ENCODE measurements at regions not wholly inside any gene's neighbourhood (a gene's known extent, or its start where the extent isn't known, plus 50 kb on each side); places are given as distances from the start of the nearest gene placed in this dataset.
"Not testable (repeated sequence)": the region's sequence is repeated elsewhere in the genome, so short reads cannot be mapped to it uniquely, and the experiment has no call there.

GRCh38 chr1:55305735-55306134 lies 90.6 kb upstream of the USP24 start:
- H3K9me3 Mint-ChIP-seq = no peaks in the 10 kb centered on the region
- H3K27me3 Mint-ChIP-seq (ENCODE audit: low read depth) = peaks cover 8% of the 10 kb centered on the region
- no peaks in the 10 kb centered on the region for H3K4me1 Mint-ChIP-seq (ENCODE audit: low read depth)
- H3K4me3 Mint-ChIP-seq = no peak overlapping the region
- no peaks in the 10 kb centered on the region for H3K36me3 Mint-ChIP-seq (ENCODE audit: low read depth)
- no peak overlapping the region for H3K27ac Mint-ChIP-seq

GRCh38 chr1:55304229-55304740 lies 89.1 kb upstream of the USP24 start:
- H3K4me3 Mint-ChIP-seq = no peak overlapping the region

GRCh38 chr1:55302972-55303371 lies 87.8 kb upstream of the USP24 start:
- H3K9me3 Mint-ChIP-seq = no peaks in the 10 kb centered on the region
- H3K4me1 Mint-ChIP-seq (ENCODE audit: low read depth) = no peaks in the 10 kb centered on the region
- H3K27ac Mint-ChIP-seq = no peak overlapping the region
- no peaks in the 10 kb centered on the region for H3K36me3 Mint-ChIP-seq (ENCODE audit: low read depth)
- no peak overlapping the region for H3K4me3 Mint-ChIP-seq
- H3K27me3 Mint-ChIP-seq (ENCODE audit: low read depth) = peaks cover 8% of the 10 kb centered on the region

More at GRCh38 chr1:55304229-55304740, 89.1 kb upstream of the USP24 start:
- Mint-ChIP-seq H3K27me3 (ENCODE audit: low read depth) (peaks cover 8% of the 10 kb centered on the region), H3K9me3 (no peaks in the 10 kb centered on the region), H3K36me3 (ENCODE audit: low read depth) (no peaks in the 10 kb centered on the region), H3K4me1 (ENCODE audit: low read depth) (no peaks in the 10 kb centered on the region), H3K27ac (no peak overlapping the region)

GRCh38 chr1:55301912-55302311 lies 86.7 kb upstream of the USP24 start:
- Mint-ChIP-seq H3K9me3 (no peaks in the 10 kb centered on the region), H3K27me3 (ENCODE audit: low read depth) (peaks cover 6% of the 10 kb centered on the region), H3K4me3 (no peak overlapping the region), H3K4me1 (ENCODE audit: low read depth) (no peaks in the 10 kb centered on the region), H3K36me3 (ENCODE audit: low read depth) (no peaks in the 10 kb centered on the region), H3K27ac (no peak overlapping the region)

- H3K27me3 Mint-ChIP-seq (ENCODE audit: low read depth) = peaks cover 4% of the 10 kb centered on the region
- H3K4me1 Mint-ChIP-seq (ENCODE audit: low read depth) = no peaks in the 10 kb centered on the region
- no peak overlapping the region for H3K27ac Mint-ChIP-seq
- H3K4me3 Mint-ChIP-seq = no peak overlapping the region
- no peaks in the 10 kb centered on the region for H3K36me3 Mint-ChIP-seq (ENCODE audit: low read depth)
- H3K9me3 Mint-ChIP-seq = no peaks in the 10 kb centered on the region
These were observed 85.8 kb upstream of the USP24 start for GRCh38 chr1:55300975-55301374.

GRCh38 chr1:55298167-55298894 lies 83.2 kb upstream of the USP24 start:
- no peaks in the 10 kb centered on the region for H3K4me1 Mint-ChIP-seq (ENCODE audit: low read depth)
- H3K4me3 Mint-ChIP-seq = no peak overlapping the region
- no peaks in the 10 kb centered on the region for H3K36me3 Mint-ChIP-seq (ENCODE audit: low read depth)
- peaks cover 3% of the 10 kb centered on the region for H3K9me3 Mint-ChIP-seq
- no peak overlapping the region for H3K27ac Mint-ChIP-seq
- H3K27me3 Mint-ChIP-seq (ENCODE audit: low read depth) = peaks cover 2% of the 10 kb centered on the region

- H3K36me3 Mint-ChIP-seq (ENCODE audit: low read depth); H3K27me3 Mint-ChIP-seq (ENCODE audit: low read depth); H3K27ac Mint-ChIP-seq; H3K4me1 Mint-ChIP-seq (ENCODE audit: low read depth); H3K9me3 Mint-ChIP-seq; H3K4me3 Mint-ChIP-seq: not testable (repeated sequence)
These were observed 81.1 kb upstream of the USP24 start for GRCh38 chr1:55296247-55296646.

- Mint-ChIP-seq H3K9me3 (no peaks in the 10 kb centered on the region), H3K27me3 (ENCODE audit: low read depth) (no peaks in the 10 kb centered on the region), H3K4me3 (no peak overlapping the region), H3K27ac (no peak overlapping the region), H3K36me3 (ENCODE audit: low read depth) (no peaks in the 10 kb centered on the region), H3K4me1 (ENCODE audit: low read depth) (peaks cover 4% of the 10 kb centered on the region)
These were observed 74.5 kb upstream of the USP24 start for GRCh38 chr1:55289614-55290013.

- Mint-ChIP-seq H3K4me1 (ENCODE audit: low read depth) (peaks cover 4% of the 10 kb centered on the region), H3K27ac (no peak overlapping the region)
These were observed 73.9 kb upstream of the USP24 start for GRCh38 chr1:55289042-55289441.

GRCh38 chr1:55288245-55288644 lies 73.1 kb upstream of the USP24 start:
- H3K4me1 Mint-ChIP-seq (ENCODE audit: low read depth) = peaks cover 4% of the 10 kb centered on the region
- no peak overlapping the region for H3K27ac Mint-ChIP-seq
- no peak overlapping the region for H3K4me3 Mint-ChIP-seq
- no peaks in the 10 kb centered on the region for H3K27me3 Mint-ChIP-seq (ENCODE audit: low read depth)
- H3K36me3 Mint-ChIP-seq (ENCODE audit: low read depth) = no peaks in the 10 kb centered on the region
- no peaks in the 10 kb centered on the region for H3K9me3 Mint-ChIP-seq

More at GRCh38 chr1:55289042-55289441, 73.9 kb upstream of the USP24 start:
- Mint-ChIP-seq H3K9me3 (no peaks in the 10 kb centered on the region), H3K27me3 (ENCODE audit: low read depth) (no peaks in the 10 kb centered on the region), H3K36me3 (ENCODE audit: low read depth) (no peaks in the 10 kb centered on the region), H3K4me3 (no peak overlapping the region)

GRCh38 chr1:55287723-55288122 lies 72.6 kb upstream of the USP24 start:
- peaks cover 4% of the 10 kb centered on the region for H3K4me1 Mint-ChIP-seq (ENCODE audit: low read depth)
- no peaks in the 10 kb centered on the region for H3K27me3 Mint-ChIP-seq (ENCODE audit: low read depth)
- no peaks in the 10 kb centered on the region for H3K9me3 Mint-ChIP-seq
- no peak overlapping the region for H3K4me3 Mint-ChIP-seq
- H3K36me3 Mint-ChIP-seq (ENCODE audit: low read depth) = no peaks in the 10 kb centered on the region
- H3K27ac Mint-ChIP-seq = no peak overlapping the region

- H3K36me3 Mint-ChIP-seq (ENCODE audit: low read depth) = no peaks in the 10 kb centered on the region
- peaks cover 4% of the 10 kb centered on the region for H3K4me1 Mint-ChIP-seq (ENCODE audit: low read depth)
- H3K27ac Mint-ChIP-seq = no peak overlapping the region
- H3K27me3 Mint-ChIP-seq (ENCODE audit: low read depth) = peaks cover 3% of the 10 kb centered on the region
- no peaks in the 10 kb centered on the region for H3K9me3 Mint-ChIP-seq
- H3K4me3 Mint-ChIP-seq = no peak overlapping the region
These were observed 71.9 kb upstream of the USP24 start for GRCh38 chr1:55286856-55287602.

GRCh38 chr1:55285834-55286233 lies 70.7 kb upstream of the USP24 start:
- peaks cover 4% of the 10 kb centered on the region for H3K4me1 Mint-ChIP-seq (ENCODE audit: low read depth)
- H3K36me3 Mint-ChIP-seq (ENCODE audit: low read depth) = no peaks in the 10 kb centered on the region
- no peak overlapping the region for H3K27ac Mint-ChIP-seq
- no peak overlapping the region for H3K4me3 Mint-ChIP-seq
- H3K27me3 Mint-ChIP-seq (ENCODE audit: low read depth) = peaks cover 8% of the 10 kb centered on the region
- no peaks in the 10 kb centered on the region for H3K9me3 Mint-ChIP-seq

- Mint-ChIP-seq H3K9me3 (no peaks in the 10 kb centered on the region), H3K27ac (no peak overlapping the region), H3K27me3 (ENCODE audit: low read depth) (peaks cover 8% of the 10 kb centered on the region), H3K4me3 (no peak overlapping the region), H3K36me3 (ENCODE audit: low read depth) (no peaks in the 10 kb centered on the region), H3K4me1 (ENCODE audit: low read depth) (peaks cover 4% of the 10 kb centered on the region)
These were observed 69.7 kb upstream of the USP24 start for GRCh38 chr1:55284856-55285255.

- Mint-ChIP-seq H3K27me3 (ENCODE audit: low read depth) (peaks cover 8% of the 10 kb centered on the region), H3K27ac (no peak overlapping the region), H3K4me3 (no peak overlapping the region), H3K4me1 (ENCODE audit: low read depth) (peaks cover 5% of the 10 kb centered on the region), H3K9me3 (no peaks in the 10 kb centered on the region), H3K36me3 (ENCODE audit: low read depth) (no peaks in the 10 kb centered on the region)
These were observed 66.9 kb upstream of the USP24 start for GRCh38 chr1:55282058-55282457.

All from T-helper 1 cell treated with Interleukin-12 subunit alpha and Interleukin-12 subunit beta and Interleukin-4 antibody, amounts not matched to agents 30 μg/mL and 1 μg/mL, for 36 hours (primary cell).